Endothelial cell (in vitro differentiated cells): ENCODE measurements at regions not wholly inside any gene's neighbourhood (a gene's known extent, or its start where the extent isn't known, plus 50 kb on each side); places are given as distances from the start of the nearest gene placed in this dataset.

Experiments used
- DNase-seq: peaks from one replicate; pipeline ENCODE4 v3.0.0; 2021; ENCODE audit warnings: low spot score
- H3K27ac Mint-ChIP-seq: one replicate; pipeline ENCODE4 v1.8.0; 2021; ENCODE audit warnings: mixed read lengths, inconsistent platforms; ENCODE audit not compliant: unreplicated experiment
- H3K27me3 Mint-ChIP-seq: one replicate; pipeline ENCODE4 v1.8.0; 2021; ENCODE audit warnings: mild to moderate bottlenecking, moderate library complexity, mixed read lengths, inconsistent platforms; ENCODE audit not compliant: unreplicated experiment
- H3K36me3 Mint-ChIP-seq: one replicate; pipeline ENCODE4 v1.8.0; 2021; ENCODE audit warnings: mild to moderate bottlenecking, low read depth, mixed read lengths, inconsistent platforms; ENCODE audit not compliant: unreplicated experiment
- H3K4me1 Mint-ChIP-seq: one replicate; pipeline ENCODE4 v1.8.0; 2021; ENCODE audit warnings: mild to moderate bottlenecking, mixed read lengths, inconsistent platforms; ENCODE audit not compliant: unreplicated experiment
- H3K4me3 Mint-ChIP-seq: one replicate; pipeline ENCODE4 v1.8.0; 2021; ENCODE audit warnings: mild to moderate bottlenecking, mixed read lengths, inconsistent platforms; ENCODE audit not compliant: unreplicated experiment
- H3K9me3 Mint-ChIP-seq: one replicate; pipeline ENCODE4 v1.8.0; 2021; ENCODE audit warnings: mixed read lengths, inconsistent platforms; ENCODE audit not compliant: unreplicated experiment
- CTCF ChIP-seq: fragments of 200-600 bp; sonication (generic); IDR thresholded peaks from one replicate; pipeline ENCODE4 v1.5.0; 2021; ENCODE audit warnings: antibody characterized with exemption; ENCODE audit not compliant: unreplicated experiment

- Mint-ChIP-seq H3K27ac (no peak overlapping the region), H3K4me3 (no peak overlapping the region), H3K36me3 (no peaks in the 10 kb centered on the region), H3K9me3 (no peaks in the 10 kb centered on the region), H3K27me3 (no peaks in the 10 kb centered on the region), H3K4me1 (no peaks in the 10 kb centered on the region)
- DNase-seq: no peak
- no peak for TF ChIP-seq CTCF
Measured at GRCh38 chr10:64829888-64830412, 1308.7 kb downstream of the REEP3 start.

GRCh38 chr10:64830869-64831268 is 1309.7 kb downstream of the REEP3 start:
- no peak for DNase-seq
- TF ChIP-seq CTCF: no peak
- no peak overlapping the region for H3K4me3 Mint-ChIP-seq
- no peaks in the 10 kb centered on the region for H3K4me1 Mint-ChIP-seq
- H3K27me3 Mint-ChIP-seq: no peaks in the 10 kb centered on the region
- H3K9me3 Mint-ChIP-seq: no peaks in the 10 kb centered on the region
- no peaks in the 10 kb centered on the region for H3K36me3 Mint-ChIP-seq
- no peak overlapping the region for H3K27ac Mint-ChIP-seq

- H3K27ac Mint-ChIP-seq: no peak overlapping the region
- H3K4me1 Mint-ChIP-seq: no peaks in the 10 kb centered on the region
- TF ChIP-seq CTCF: no peak
- DNase-seq: no peak
- H3K9me3 Mint-ChIP-seq: no peaks in the 10 kb centered on the region
- H3K4me3 Mint-ChIP-seq: no peak overlapping the region
- H3K27me3 Mint-ChIP-seq: no peaks in the 10 kb centered on the region
- H3K36me3 Mint-ChIP-seq: no peaks in the 10 kb centered on the region
Measured at GRCh38 chr10:64840341-64840740, 1319.1 kb downstream of the REEP3 start.

GRCh38 chr10:64846700-64847099 is 1325.5 kb downstream of the REEP3 start:
- TF ChIP-seq CTCF: no peak
- no peak overlapping the region for H3K27ac Mint-ChIP-seq
- H3K36me3 Mint-ChIP-seq: no peaks in the 10 kb centered on the region
- no peak for DNase-seq
- H3K4me3 Mint-ChIP-seq: no peak overlapping the region
- no peaks in the 10 kb centered on the region for H3K27me3 Mint-ChIP-seq
- H3K4me1 Mint-ChIP-seq: no peaks in the 10 kb centered on the region
- H3K9me3 Mint-ChIP-seq: no peaks in the 10 kb centered on the region

GRCh38 chr10:64855941-64856340 is 1334.7 kb downstream of the REEP3 start:
- Mint-ChIP-seq H3K9me3 (no peaks in the 10 kb centered on the region), H3K36me3 (no peaks in the 10 kb centered on the region), H3K4me3 (no peak overlapping the region), H3K4me1 (no peaks in the 10 kb centered on the region), H3K27ac (no peak overlapping the region), H3K27me3 (no peaks in the 10 kb centered on the region)
- no peak for DNase-seq
- no peak for TF ChIP-seq CTCF
